Stimulated activated CD4-positive, alpha-beta T cell treated with anti-CD3 and anti-CD28 coated beads, Interleukin-15, amount 100 ng/mL, for 1 hour (primary cell): ENCODE measurements at regions not wholly inside any gene's neighbourhood (a gene's known extent, or its start where the extent isn't known, plus 50 kb on each side); places are given as distances from the start of the nearest gene placed in this dataset.

Experiments
- DNase-seq, 2 donors: peaks; one replicate each; pipeline ENCODE4 v3.0.0-alpha.2; 2020; ENCODE audit warnings: low read depth in 1 of 2, low spot score in 1 of 2

- DNase-seq, result no peak
These were observed 208.2 kb upstream of the INHBA start for GRCh38 chr7:41910940-41911600.

GRCh38 chr7:41907444-41907843 is 204.6 kb upstream of the INHBA start:
- no peak for DNase-seq

- DNase-seq, result no peak
These were observed 197.6 kb upstream of the INHBA start for GRCh38 chr7:41900532-41900931.

GRCh38 chr7:41899823-41900433 is 197.0 kb upstream of the INHBA start:
- DNase-seq, result no peak

- no peak for DNase-seq
These were observed 190.8 kb upstream of the INHBA start for GRCh38 chr7:41893656-41894055.

- DNase-seq, result no peak
These were observed 189.6 kb upstream of the INHBA start for GRCh38 chr7:41892356-41893100.

- DNase-seq, result no peak
These were observed 189.1 kb upstream of the INHBA start for GRCh38 chr7:41891950-41892349.

- DNase-seq, result no peak
These were observed 187.9 kb upstream of the INHBA start for GRCh38 chr7:41890631-41891274.

GRCh38 chr7:41889472-41889871 is 186.6 kb upstream of the INHBA start:
- DNase-seq, result no peak

- DNase-seq, result no peak
These were observed 186.2 kb upstream of the INHBA start for GRCh38 chr7:41889040-41889439.

GRCh38 chr7:41887416-41887815 is 184.5 kb upstream of the INHBA start:
- no peak for DNase-seq

- no peak for DNase-seq
These were observed 184.0 kb upstream of the INHBA start for GRCh38 chr7:41886901-41887311.

GRCh38 chr7:41886262-41886900 is 183.5 kb upstream of the INHBA start:
- DNase-seq, result no peak

- no peak for DNase-seq
These were observed 182.9 kb upstream of the INHBA start for GRCh38 chr7:41885748-41886147.

GRCh38 chr7:41885078-41885477 is 182.2 kb upstream of the INHBA start:
- DNase-seq, result no peak

GRCh38 chr7:41882745-41883420 is 180.0 kb upstream of the INHBA start:
- DNase-seq, result no peak

GRCh38 chr7:41882256-41882655 is 179.4 kb upstream of the INHBA start:
- no peak for DNase-seq

- DNase-seq, result peak; percentile 9 to 56
These were observed 178.6 kb upstream of the INHBA start for GRCh38 chr7:41881331-41882130.

- DNase-seq, result no peak
These were observed 177.2 kb upstream of the INHBA start for GRCh38 chr7:41880107-41880506.

GRCh38 chr7:41879403-41879802 is 176.5 kb upstream of the INHBA start:
- no peak for DNase-seq
